NK-92 treated with Interleukin-12 subunit alpha and Interleukin-12 subunit beta, amount 100 ng/mL, for 24 hours (cell line): ENCODE measurements at regions not wholly inside any gene's neighbourhood (a gene's known extent, or its start where the extent isn't known, plus 50 kb on each side); places are given as distances from the start of the nearest gene placed in this dataset.
"Not testable (repeated sequence)": the region's sequence is repeated elsewhere in the genome, so short reads cannot be mapped to it uniquely, and the experiment has no call there.

ENCODE experiments used
- DNase-seq: peaks from one replicate; lab custom pipeline; 2025; lab: John Stamatoyannopoulos, UW

GRCh38 chr9:22992780-22993179, 546.2 kb downstream of the DMRTA1 start:
- DNase-seq = no peak

GRCh38 chr9:22997923-22998322, 551.3 kb downstream of the DMRTA1 start:
- DNase-seq = no peak

- DNase-seq = no peak
These were observed 558.5 kb downstream of the DMRTA1 start for GRCh38 chr9:23005156-23005555.

DNA sequence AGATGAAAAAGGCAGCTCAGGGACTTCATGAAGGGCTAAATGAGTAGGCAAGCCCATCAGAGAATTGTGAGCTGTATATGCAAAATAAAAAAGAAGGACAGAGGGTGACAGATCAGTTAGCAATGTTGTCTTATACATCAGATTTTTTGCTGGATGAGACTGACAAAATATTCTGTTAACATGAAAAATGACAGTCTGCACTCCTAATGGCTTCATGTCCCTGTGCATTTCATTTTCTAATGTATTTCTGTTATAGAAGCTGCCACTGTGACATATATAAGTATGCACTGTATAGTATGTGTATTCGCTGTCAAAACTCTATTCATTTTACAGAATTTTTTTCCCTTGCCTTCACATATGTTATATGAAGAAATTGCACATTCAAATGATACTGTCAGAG, 559.5 kb downstream of the DMRTA1 start:
- DNase-seq = no peak

GRCh38 chr9:23011669-23012068, 565.0 kb downstream of the DMRTA1 start:
- DNase-seq = no peak

- DNase-seq = no peak
These were observed 568.9 kb downstream of the DMRTA1 start for GRCh38 chr9:23015557-23015956.

GRCh38 chr9:23036416-23036815, 589.8 kb downstream of the DMRTA1 start:
- no peak for DNase-seq

- no peak for DNase-seq
These were observed 592.8 kb downstream of the DMRTA1 start for GRCh38 chr9:23039402-23039801.

DNA sequence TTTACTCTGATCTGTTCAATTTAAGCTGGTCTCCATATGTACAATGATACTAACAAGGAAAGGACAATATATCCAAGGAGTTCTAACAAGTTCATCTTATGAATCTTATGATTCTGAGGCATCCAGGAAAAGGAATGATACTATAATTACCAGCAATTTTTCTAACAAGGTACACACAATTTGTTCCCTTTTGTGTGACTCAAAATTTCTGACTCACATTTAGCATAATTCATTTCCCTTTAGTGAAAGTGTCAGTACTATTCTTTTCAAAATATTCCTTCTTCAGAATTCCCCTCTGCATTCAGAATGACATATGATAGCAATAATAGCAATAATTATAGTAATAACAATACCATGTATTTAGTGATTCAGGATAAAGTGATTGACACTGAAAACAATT, 594.8 kb downstream of the DMRTA1 start:
- DNase-seq = no peak

DNA sequence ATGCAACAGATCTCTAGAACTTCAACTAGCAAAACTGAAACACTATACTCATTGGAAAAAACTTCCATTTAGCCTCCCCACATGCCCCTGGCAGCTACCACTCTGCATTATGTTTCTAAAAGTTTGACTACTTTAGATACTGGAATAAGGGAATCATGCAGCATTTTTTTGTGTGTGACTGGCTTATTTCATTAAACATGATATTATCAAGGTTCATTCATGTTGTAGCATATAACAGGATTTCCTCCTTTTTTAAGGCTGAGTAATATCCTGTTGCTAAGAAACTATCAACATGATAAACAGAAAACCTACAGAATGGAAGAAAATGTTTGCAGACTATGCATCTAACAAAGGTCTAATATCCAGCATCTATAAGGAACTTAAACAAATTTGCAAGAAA, 597.9 kb downstream of the DMRTA1 start:
- no peak for DNase-seq

GRCh38 chr9:23046026-23046425, 599.4 kb downstream of the DMRTA1 start:
- not testable (repeated sequence) for DNase-seq

- no peak for DNase-seq
These were observed 603.9 kb downstream of the DMRTA1 start for GRCh38 chr9:23050548-23050947.

GRCh38 chr9:23073136-23073535, 626.5 kb downstream of the DMRTA1 start:
- no peak for DNase-seq

- DNase-seq = no peak
These were observed 633.2 kb downstream of the DMRTA1 start for GRCh38 chr9:23079798-23080197.

DNA sequence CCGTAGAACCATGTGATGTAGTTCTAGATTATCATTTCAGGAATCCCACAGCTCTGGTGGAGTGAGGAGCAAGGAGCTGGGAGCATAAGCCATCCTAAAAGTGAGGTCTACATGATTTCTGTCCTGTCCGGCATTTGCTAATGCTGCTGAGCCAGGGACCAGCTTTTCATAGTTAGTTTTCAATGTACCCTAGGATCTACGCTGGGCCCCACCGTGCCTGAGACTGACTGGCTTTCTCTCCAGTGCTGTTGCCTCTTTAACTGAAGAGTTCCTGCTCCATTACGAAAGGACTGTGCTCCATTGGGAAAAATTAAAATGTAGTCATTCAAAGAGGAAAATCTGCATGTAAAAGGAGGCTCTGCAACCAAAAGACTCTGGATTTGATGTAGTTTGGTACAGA, 634.8 kb downstream of the DMRTA1 start:
- DNase-seq = no peak

GRCh38 chr9:23088932-23089364, 642.3 kb downstream of the DMRTA1 start:
- no peak for DNase-seq

GRCh38 chr9:23117616-23118015, 671.0 kb downstream of the DMRTA1 start:
- DNase-seq = no peak

GRCh38 chr9:23120630-23121029, 674.0 kb downstream of the DMRTA1 start:
- no peak for DNase-seq

GRCh38 chr9:23123048-23123632, 676.5 kb downstream of the DMRTA1 start:
- no peak for DNase-seq

GRCh38 chr9:23145467-23145866, 680.6 kb downstream of the ELAVL2 start:
- no peak for DNase-seq

GRCh38 chr9:23153058-23153457, 673.0 kb downstream of the ELAVL2 start:
- DNase-seq = no peak

DNA sequence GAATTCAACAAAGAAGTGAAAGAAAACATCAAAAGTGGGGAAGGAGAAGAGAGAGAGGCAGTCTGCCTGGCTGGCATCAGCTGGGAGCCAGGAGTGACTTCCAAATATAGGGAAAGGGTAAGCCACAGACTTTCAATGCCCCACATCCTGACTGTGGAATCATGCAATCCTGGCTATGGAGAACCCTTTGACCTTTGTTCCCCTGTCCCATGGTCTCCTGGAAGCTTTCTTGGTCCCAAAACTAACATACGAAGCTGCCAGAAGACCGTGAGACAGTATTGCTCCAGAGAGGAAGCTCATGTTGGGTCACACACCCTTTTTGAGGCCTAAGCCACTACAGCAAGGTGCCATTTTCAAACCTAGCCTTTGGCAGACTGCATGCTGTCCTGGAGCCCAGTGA, 665.5 kb downstream of the ELAVL2 start:
- no peak for DNase-seq

- no peak for DNase-seq
These were observed 665.0 kb downstream of the ELAVL2 start for GRCh38 chr9:23160952-23161469.

DNA sequence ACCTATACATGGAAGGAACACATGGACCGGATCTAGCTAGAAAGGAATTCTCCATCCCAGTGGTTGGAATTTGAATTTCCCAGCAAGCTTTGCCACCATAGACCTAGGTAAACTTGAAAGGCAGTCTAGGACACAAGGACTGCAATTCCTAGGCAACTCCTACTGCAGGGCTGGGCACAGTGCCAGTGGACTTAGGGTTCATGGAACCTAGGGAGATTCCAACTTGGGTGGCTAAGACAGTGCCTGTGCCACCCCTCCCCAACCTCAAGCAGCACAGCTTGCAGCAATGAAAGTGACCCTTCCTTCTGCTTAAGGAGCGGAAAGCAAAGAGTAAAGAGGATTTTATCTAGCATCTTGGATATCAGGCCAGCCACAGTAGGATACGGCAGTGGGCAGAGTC, 663.3 kb downstream of the ELAVL2 start:
- no peak for DNase-seq
